ENCODE measurements at regions not wholly inside any gene's neighbourhood (a gene's known extent, or its start where the extent isn't known, plus 50 kb on each side); places are given as distances from the start of the nearest gene placed in this dataset.
"Not testable (repeated sequence)": the region's sequence is repeated elsewhere in the genome, so short reads cannot be mapped to it uniquely, and the experiment has no call there.

DNA sequence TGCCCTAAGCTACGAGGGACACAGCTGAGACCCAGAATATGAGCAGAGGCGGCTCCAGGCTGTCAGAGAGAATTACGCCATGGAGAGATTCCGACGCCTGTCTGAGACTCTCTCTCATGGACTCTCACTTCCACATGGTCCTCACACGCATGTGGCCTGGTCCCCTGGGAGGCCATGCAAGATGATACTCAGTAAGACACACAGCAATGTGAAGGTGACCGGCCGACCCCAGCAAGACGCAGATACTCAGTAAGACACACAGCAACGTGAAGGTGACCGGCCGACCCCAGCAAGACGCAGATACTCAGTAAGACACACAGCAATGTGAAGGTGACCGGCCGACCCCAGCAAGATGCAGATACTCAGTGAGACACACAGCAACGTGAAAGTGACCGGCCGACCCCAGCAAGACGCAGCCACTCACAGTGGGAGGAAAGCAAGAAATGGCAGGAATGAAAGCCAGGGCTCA, 400.8 kb upstream of the MYT1L start:
- DNase-seq (ENCODE audit: low spot score) = peak; percentile 77
- intact Hi-C loops (cut with DNase I) = no loop called here

- intact Hi-C loops (cut with DNase I) = no loop called here
- peak; percentile 68 for DNase-seq (ENCODE audit: low spot score)
Measured at GRCh38 chr2:2731101-2731815, 400.2 kb upstream of the MYT1L start.

DNA sequence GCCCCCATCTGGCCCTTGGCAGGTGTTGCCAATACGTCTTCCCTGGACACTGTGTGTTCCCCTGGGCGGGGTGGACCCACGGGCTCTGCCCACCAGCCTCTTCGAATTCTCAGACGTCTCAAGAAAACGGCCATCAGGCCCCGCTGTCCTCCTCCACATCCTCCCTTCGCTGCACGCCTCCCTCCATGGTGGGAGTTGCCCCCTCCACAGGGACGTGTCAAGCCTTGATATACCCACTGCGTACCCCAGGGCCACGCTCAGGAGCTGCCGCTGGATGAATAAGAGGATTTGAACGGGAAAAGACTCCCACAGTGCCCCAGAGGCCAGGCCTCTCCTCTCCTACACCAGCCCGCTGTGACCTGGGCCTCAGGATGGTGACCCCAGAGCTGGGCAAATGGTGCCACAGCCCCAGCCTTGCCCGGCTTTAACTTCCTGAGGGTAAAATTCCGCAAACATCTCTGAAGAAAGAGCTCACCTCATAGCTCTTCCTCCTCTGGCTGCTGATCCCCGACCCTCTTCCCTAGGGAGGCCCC, 399.3 kb upstream of the MYT1L start:
- intact Hi-C loops (cut with DNase I) = no loop called here
- no peak for DNase-seq (ENCODE audit: low spot score)

- DNase-seq (ENCODE audit: low spot score) = no peak
- intact Hi-C loops (cut with DNase I) = no loop called here
Measured at GRCh38 chr2:2729246-2729645, 398.2 kb upstream of the MYT1L start.

GRCh38 chr2:2728635-2729034, 397.6 kb upstream of the MYT1L start:
- no peak for DNase-seq (ENCODE audit: low spot score)
- intact Hi-C loops (cut with DNase I) = no loop called here

DNA sequence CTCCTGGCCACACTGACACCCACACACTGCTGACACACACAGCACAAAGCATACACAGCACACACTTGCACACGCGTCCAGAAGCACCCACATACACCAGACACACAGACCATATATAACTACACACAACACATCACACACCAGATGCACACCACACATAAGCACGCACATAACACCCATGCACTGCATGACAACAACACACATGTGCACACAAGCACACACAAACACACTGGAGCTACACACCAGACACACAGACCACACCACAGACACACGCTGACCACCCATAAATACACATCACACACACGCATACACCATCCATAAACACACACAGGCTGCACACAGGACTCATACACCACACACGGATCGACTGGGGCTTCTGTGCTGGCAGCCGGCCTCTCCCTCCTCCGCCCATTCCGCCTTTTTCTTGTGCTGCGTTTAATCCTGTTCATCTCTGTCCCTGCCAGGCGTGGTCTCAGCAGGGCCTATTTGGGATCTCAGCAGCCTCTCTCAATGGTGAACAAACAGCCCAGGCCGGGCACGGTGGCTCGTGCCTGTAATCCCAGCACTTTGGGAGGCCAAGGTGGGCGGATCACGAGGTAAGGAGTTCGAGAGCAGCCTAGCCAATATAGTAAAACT, 396.9 kb upstream of the MYT1L start:
- DNase-seq (ENCODE audit: low spot score) = no peak
- intact Hi-C loops (cut with DNase I) = no loop called here

DNA sequence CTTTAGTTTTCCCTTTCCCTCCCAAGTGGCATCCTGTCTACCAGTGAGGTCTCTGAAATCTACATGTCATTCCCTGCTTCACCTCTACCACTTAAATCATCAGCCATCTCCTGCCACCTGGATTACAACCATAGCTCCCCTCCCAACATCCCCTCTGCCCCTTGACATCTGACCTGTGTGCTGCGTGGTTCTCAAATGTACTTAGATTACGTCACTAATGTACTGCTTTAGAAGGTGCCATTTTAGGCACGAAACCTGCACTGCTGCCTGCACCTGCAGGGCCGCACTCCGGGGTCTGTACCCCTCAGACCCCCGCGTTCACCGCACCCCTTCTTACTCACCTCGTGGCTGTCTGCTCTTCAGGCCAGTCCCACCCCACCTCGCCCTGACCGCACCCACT, 395.1 kb upstream of the MYT1L start:
- DNase-seq (ENCODE audit: low spot score) = no peak
- intact Hi-C loops (cut with DNase I) = no loop called here

DNA sequence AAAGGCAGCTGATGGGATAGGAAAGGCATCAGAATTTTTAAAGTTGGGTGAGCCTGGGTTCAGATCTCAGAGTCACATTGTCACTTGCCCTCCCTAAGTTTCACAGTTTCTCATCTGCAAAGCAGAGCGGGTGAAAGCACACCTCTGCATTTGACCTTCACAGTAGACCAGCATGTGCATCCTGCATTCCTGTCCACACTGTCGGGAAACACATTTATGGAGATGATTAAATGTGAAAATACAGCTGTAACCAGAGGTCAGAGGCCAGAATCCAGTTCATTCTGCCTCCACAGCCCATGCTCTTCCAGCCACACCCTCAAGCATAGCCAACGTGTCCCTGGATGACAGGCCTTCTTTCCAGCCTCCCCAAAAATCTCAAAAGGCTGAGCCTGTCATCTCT, 392.0 kb upstream of the MYT1L start:
- intact Hi-C loops (cut with DNase I) = no loop called here
- DNase-seq (ENCODE audit: low spot score) = no peak

GRCh38 chr2:2721296-2721835, 390.3 kb upstream of the MYT1L start:
- no peak for DNase-seq (ENCODE audit: low spot score)
- intact Hi-C loops (cut with DNase I) = no loop called here

DNA sequence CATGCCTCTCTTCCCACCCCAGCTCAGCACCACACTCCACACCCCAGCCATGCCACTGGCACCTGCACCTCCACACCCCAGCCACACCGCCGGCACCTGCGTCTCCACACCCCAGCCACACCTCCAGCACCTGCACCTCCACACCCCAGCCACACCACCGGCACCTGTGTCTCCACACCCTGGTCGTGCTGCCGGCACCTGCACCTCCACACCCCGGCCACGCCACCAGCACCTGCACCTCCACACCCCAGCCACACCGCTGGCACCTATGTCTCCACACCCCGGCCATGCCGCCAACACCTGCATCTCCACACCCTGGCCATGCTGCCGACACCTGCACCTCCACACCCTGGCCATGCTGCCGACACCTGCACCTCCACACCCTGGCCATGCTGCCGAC, 389.7 kb upstream of the MYT1L start:
- DNase-seq (ENCODE audit: low spot score) = not testable (repeated sequence)

DNA sequence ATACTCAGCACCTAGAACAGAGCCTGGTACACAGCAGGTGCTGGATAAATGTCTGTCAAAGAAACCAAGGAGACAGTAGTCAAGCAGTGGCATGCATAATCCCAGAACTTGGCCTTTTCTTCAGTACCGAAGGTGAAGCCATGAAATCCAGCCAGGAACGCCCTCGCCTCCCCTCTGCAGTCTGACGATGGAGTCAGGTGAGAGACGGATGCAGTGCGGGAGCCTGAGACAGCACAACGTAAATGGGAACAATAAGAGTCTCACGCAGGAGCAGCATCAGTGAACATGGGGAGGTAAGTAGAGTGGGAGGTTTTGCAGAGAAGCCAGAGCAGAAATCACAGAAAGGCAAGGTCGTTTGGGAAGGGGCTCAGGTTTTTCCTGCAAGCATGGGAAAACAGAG, 389.3 kb upstream of the MYT1L start:
- no peak for DNase-seq (ENCODE audit: low spot score)
- intact Hi-C loops (cut with DNase I) = no loop called here

More for the DNA sequence above, 389.7 kb upstream of the MYT1L start:
- intact Hi-C loops (cut with DNase I) = not testable (repeated sequence)

DNA sequence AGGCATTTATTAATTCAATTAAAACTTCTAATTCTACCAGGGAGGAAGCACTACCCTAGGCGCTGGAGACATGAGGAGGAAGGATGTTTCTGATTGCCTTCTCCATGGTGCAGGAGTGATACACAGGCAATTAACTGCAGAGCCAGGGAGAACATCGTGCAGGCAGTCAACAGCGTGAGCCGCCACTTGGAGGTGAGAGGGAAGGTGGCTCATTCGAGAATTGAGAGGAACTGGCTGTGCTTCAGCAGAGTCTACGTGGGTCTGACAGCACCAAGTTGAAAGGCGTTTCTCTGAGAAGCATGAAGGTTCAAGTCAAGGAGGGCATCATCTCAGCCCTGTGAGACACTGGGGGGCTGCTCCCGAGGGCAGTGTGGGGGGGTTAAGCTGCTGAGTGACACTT, 388.7 kb upstream of the MYT1L start:
- DNase-seq (ENCODE audit: low spot score) = no peak
- intact Hi-C loops (cut with DNase I) = no loop called here

- DNase-seq (ENCODE audit: low spot score) = no peak
- intact Hi-C loops (cut with DNase I) = no loop called here
Measured at GRCh38 chr2:2719015-2719414, 387.9 kb upstream of the MYT1L start.

DNA sequence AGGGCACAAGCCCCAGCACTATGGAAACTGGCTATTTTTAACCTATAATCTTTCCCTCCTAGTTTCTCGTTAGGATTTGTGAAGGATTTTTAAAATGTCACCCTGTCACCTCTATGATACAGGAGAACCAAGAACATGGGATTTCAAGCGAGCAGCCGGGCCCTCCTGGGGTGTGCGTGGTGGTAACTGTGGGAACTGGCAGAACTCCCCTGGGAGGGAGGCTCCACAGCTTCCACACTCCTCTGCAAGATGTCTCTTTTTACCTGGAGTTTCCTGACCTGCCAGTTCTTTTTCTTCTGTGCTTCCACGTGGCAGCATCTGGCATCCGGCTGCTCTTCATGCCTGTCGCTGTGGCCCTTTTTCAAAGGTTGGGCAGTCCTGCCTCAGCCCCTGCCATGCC, 386.3 kb upstream of the MYT1L start:
- intact Hi-C loops (cut with DNase I) = no loop called here
- DNase-seq (ENCODE audit: low spot score) = no peak

DNA sequence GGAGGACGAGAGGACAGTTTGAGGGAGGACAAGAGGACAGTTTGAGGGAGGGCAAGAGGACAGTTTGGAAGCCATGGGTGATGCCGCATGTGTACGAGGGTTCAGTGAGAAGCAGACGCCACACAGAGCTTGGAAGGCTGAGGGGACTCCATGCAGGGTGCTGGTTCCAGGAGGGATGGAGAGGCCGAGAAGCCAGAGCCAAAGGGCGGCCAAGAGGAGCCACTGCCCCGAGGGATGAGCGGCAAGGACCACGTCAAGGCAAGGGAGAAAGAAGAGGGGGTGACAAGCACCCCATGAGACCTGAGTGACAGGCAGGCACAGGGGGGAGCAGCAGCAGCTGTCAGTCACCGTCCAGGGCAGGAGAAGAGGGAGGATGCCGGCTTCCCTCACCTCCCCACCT, 385.7 kb upstream of the MYT1L start:
- intact Hi-C loops (cut with DNase I) = no loop called here
- no peak for DNase-seq (ENCODE audit: low spot score)

- intact Hi-C loops (cut with DNase I) = no loop called here
- no peak for DNase-seq (ENCODE audit: low spot score)
Measured at GRCh38 chr2:2715036-2715818, 384.2 kb upstream of the MYT1L start.

- intact Hi-C loops (cut with DNase I) = no loop called here
- no peak for DNase-seq (ENCODE audit: low spot score)
Measured at GRCh38 chr2:2714408-2714807, 383.3 kb upstream of the MYT1L start.

DNA sequence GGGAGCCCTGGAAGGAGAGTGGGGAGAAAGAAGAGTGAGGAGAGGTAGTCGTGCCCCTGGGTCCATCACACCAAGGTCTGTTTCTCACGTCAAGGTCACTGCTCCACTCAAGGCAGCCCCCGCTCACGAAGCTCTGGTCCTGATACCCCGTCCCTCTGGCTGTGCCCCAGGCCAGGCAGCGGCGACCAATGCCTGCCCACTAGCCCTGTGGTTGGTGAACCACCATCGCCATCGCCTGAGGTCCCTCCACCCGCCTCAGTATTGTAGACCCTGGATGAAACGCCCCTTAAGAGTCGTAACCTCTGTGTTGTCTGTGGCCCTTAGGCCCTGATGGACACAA, 378.3 kb upstream of the MYT1L start:
- DNase-seq (ENCODE audit: low spot score) = no peak
- intact Hi-C loops (cut with DNase I) = no loop called here

DNA sequence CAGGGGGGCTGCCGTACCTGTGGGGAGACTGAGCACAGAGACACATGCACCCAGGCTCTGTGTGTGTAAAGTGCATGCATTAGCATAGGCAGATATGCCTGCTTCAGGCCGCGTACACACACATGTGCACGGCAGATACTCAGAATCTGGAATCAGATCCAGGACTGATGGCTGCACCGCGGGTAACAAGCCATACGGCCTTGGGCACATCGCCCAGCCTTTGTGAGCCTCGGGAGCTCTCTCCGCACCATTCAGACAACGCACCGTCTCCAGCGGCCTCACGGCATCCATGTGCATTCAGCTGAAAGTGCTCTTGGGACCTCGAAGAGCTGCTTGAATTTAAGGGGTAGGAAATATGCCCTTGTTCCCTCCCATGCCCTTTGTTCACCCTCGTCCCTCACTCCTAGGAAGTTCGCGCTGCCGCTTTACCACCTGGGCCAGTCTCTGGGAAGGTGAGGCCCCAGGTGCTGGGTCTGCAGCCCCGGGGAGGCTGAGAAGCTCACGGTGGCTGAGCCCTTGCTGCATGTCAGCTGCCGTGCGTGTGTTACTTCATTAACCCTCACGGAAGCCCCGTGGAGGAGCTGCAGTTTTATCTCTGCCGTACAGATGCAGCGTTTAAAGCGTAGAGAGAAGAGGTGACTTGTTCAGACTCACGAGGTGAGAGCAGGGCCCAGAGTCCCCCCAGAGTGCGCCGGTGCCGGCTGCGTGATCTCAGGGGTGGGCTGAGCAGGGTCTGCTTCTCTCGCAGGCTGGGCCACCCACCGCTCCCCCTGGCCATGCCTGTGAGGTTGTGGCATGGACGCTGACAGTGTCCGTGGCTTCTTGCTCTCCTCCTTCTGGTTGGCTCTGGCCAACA, 377.7 kb upstream of the MYT1L start:
- no peak for DNase-seq (ENCODE audit: low spot score)
- intact Hi-C loops (cut with DNase I) = no loop called here
